Urothelium cell line (cell line): ENCODE measurements at regions not wholly inside any gene's neighbourhood (a gene's known extent, or its start where the extent isn't known, plus 50 kb on each side); places are given as distances from the start of the nearest gene placed in this dataset.

ENCODE experiments used
- DNase-seq: peaks from one replicate; pipeline ENCODE4 v3.0.0; 2011; ENCODE audit warnings: low spot score, mixed read lengths
- FAIRE-seq: peaks from 2 replicates; lab custom pipeline; 2011; peaks lifted over from hg19 to GRCh38; lab: Jason Lieb, UNC

DNA sequence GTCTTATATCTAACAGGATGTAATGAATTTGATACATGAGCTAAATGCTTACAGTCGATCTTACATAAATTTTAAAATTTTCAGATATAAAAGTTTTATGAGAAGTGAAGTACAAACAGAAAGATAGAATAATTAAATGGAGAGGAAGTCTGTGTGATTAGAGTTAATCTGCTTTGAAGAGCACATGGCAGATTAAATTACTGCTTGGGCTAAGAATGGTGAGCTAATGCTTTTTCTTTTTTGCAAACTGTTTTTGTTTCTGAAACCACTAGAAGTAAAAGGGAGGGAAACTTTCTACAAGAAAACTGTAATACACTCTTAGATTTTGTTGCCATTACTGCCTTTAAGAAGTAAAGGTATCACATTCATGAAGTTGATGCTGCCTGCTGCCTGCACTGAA lies 96.3 kb upstream of the SPRY2 start:
- FAIRE-seq (no peak), DNase-seq (no peak)

DNA sequence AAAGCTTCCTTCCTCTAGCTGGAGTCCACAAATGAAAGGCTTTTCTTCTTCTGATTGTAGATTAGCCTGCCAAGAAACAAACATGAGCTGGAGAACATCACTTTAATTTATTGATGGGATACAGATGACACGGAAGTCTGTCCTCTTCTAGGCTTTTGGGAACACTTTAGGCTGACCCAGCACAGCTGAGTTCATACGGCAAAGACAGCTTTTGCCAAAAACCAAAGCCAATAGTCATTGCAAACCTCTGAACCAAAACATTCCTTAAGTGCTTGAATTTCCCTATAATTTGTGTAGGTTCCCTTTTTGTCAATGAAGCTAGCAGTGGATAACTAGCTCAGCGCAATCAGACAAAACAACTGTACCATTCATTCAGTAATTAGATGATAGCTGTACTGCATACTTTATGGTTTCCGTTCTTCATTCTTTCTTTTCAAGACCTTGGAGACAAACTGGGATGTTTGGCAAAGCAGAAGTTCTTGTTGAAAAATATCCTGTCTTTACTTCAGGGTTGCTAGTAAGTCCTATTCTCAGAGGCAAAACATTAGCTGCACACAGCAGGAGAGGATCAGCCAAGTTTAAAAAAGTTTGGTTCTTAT lies 95.7 kb upstream of the SPRY2 start:
- FAIRE-seq (no peak), DNase-seq (no peak)

DNA sequence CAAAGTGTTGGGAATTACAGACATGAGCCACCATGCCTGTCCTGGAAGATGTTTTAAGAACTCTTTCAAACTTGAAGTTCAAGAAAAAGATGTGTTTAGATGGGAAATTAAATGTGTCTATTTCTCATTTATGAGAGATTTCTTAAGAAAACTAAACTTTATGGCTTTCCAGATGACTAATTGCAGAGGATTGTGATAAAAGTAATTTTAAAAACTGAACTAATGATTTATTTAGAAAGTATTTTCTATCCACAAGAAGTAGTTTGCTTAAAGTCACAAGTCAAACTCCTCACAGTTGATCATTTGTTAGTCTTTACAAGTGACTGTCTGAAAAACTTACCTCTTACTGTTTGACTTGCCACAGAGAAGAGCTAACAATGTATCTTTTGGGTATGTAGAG lies 89.6 kb upstream of the SPRY2 start:
- DNase-seq (no peak), FAIRE-seq (no peak)

DNA sequence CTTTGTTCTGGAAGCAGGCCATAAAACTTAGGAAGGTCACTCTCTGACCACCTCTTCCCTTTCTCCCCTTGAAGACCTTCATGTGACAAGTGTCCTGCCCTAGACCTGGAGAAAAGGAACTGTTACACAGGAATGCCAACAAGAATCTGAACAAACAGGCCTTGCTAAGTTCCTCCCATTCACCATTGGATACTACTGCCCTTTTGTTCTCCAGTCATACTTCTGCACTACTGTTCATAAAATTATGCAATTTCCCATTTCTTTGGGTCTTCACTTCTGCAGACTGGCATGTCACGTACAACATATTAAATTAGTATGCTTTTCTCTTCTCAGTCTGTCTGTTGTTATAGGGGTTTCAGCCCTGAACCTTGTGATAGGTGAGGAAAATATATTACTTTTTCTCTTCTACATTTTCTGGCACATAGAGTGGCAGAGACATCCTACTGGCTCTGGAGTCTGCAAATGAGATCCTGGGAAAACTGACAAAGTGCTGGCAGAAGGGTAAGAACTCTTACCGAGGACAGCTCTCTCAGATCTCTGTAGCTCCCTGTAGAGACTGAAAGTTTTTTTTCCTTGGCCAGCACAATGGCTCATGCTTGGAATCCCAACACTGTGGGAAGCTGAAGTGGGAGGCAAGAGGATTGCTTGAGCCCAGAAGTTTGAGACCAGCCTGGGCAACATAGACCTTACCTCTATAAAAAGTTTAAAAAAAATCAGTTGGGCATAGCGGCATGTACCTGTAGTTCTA lies 87.6 kb upstream of the SPRY2 start:
- FAIRE-seq, result no peak
- no peak for DNase-seq

DNA sequence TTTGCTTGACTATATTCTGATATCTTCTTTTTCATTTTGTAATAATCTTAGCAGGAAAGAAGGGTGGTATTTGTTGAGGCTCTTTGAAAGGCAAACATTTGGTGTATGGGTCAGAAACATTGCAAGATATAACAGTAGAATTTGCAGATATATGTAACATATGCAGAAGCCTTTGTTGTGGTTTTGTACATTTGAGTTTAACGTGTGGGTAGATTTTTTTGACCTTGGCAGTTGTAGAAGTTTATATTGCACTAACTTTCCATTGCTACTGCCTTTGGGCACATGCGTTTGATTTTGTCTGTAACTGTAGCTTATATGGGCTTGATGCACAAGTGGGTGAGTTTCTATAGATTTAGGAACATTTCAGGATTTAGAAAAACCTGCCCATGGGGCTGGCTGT lies 78.5 kb upstream of the SPRY2 start:
- FAIRE-seq, result no peak
- no peak for DNase-seq

DNA sequence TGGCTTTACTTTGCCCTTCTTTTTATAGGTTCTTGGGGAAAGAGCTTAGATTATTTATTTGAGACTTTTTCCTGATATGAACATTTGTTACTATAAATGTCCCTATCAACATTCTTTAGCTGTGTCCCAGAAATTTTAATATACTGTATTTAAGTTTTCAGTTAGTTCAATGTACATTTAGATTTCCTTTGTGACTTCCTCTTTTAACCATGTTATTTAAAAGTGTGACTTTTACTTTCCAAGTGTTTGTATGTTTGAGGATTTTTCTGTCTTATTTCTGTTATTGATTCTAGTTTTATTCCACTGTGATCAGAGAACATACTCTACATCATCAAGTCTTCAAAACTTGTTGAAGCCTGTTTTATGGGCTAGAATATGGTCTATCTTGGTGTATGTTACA lies 72.7 kb upstream of the SPRY2 start:
- DNase-seq (no peak), FAIRE-seq (no peak)

DNA sequence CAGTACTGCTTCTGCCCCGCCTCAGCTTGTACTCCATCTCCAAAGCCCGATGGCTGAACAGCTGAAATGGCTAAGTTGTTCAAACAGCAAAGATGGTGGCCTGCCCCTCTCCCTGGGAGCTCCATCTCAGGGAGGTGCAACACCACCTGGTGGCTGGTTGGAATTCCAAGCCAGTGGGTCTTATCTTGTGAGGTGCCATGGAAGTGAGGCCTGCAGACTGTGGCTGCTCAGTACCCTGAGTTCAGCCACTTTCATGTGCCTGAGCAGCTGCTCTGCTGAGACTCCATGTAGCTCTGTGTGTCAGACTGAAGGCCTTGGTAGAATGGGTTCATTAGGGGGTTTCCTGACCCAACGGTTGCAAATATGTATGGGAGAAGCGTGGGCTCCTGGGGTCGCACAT lies 67.3 kb upstream of the SPRY2 start:
- FAIRE-seq (no peak), DNase-seq (no peak)

DNA sequence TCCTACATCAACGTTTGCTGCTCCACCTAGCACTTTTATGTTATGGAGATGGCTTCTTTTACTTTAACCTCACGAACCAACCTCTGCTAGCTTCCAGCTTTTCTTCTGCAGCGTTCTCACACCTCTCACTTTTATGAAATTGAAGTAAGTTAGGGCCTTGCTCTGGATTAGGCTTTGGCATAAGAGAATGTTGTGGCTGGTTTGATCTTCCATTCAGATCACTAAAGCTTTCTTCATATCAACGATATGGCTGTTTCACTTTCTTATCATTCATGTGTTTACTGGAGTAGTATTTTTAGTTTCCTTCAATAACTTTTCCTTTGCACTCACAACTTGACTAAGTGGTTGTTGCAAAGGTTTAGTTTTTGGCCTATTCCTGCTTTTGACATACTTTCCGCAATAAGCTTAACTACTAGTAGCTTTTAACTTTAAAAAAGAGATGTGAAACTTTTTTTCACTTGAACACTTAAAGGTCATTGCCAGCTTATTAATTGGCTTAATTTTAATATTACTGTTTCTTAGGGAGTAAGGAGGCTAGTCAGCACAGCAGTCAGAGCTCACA lies 60.0 kb upstream of the SPRY2 start:
- FAIRE-seq, result no peak

DNA sequence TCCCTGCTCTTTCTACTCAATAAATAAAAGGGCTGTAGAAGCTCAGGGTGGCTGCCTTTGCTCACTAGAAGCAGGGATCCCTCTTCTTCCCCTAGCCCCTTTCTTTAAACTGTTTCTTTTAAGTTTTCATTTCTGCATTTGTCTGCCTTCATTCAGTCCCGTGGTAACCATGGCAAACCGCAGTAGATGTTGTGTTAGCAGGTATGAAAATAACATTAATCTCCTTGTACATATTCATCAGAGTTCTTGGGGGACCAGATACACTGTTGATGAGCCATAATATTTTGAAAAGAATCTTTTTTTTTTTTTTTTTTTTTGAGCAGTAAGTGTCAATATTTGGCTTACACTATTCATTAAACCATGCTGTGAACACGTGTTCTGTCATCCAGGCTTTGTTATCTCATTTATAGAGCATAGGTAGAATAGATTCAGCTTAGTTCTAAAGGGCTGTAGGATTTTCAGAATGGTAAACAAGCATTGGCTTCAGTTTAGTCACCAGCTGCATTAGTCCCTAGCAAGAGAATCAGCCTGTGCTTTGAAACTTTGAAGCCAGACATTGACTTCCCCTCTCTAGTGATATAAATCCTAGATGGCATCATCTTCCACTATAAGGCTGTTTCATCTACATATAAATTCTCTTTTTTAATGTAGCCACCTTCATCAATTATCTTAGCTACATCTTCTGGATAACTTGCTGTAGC lies 59.4 kb upstream of the SPRY2 start:
- FAIRE-seq, result no peak
- no peak for DNase-seq

More for the DNA sequence above, 60.0 kb upstream of the SPRY2 start:
- DNase-seq, result no peak

DNA sequence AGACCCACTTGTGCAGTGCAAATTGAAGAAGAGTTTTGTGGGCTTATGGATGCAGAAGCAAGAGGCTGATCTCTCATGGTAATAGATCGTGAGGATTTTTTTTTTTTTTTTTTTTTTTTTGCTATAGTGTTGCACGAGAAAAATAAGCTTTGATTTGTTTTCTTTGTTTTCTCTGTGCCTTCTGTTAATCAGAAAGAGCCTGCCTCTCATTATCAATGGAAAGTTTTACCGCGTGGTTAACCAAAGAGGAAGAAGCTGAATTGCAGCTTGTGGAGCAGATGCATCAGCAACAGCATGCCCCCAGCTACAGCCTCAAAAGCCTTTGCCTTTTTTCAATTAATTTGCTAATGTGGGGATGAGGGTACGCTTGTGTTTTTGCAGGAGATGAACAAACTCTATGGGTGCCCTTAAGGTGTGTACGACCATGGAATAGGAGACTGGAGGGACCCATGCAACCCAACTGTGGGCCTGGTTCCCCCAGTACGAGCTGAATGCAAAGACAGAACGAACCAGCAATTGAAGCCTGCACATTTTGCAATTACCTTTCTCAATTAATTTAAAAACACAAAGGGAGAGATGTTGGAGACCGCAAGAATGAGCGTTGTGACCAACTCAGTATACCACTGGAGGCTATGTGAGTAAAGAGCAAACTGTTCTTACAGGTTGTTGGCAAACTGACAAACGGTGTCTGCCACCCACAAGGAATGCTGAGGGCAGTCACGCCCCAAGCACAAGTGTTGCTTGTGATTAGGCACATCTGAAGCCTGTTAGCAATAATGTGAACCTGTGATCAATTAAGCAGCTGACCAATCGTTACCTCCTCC lies 58.6 kb upstream of the SPRY2 start:
- FAIRE-seq, result no peak
- DNase-seq, result no peak
